DND-41 (cell line): ENCODE measurements at regions not wholly inside any gene's neighbourhood (a gene's known extent, or its start where the extent isn't known, plus 50 kb on each side); places are given as distances from the start of the nearest gene placed in this dataset.

Source experiments
- ATAC-seq: fragments of 200-7000 bp; cut with Tn5 transposase; 3 replicates; pipeline ENCODE4 v1.9.1; 2021; ENCODE audit warnings: low read depth; ENCODE audit not compliant: insufficient read depth
- DNase-seq: peaks from one replicate; pipeline ENCODE4 v3.0.0-alpha.2; 2020
- H2AFZ ChIP-seq: 2 replicates; pipeline ENCODE4 v1.6.0; 2012; ENCODE audit warnings: low read depth, low read length
- H3K27ac ChIP-seq: 2 replicates; pipeline ENCODE4 v1.5.1; 2012; ENCODE audit warnings: low read length, inconsistent platforms
- H3K27me3 ChIP-seq: fragments of 200-600 bp; sonication (generic); 2 replicates; pipeline ENCODE4 v1.6.0; 2012; ENCODE audit warnings: low read length, mild to moderate bottlenecking, inconsistent platforms; ENCODE audit not compliant: insufficient read depth, poor library complexity
- H3K36me3 ChIP-seq: 2 replicates; pipeline ENCODE4 v1.5.1; 2012; ENCODE audit warnings: low read length, inconsistent platforms; ENCODE audit not compliant: insufficient read depth
- H3K4me1 ChIP-seq: 2 replicates; pipeline ENCODE4 v1.5.1; 2012; ENCODE audit warnings: mild to moderate bottlenecking, low read length; ENCODE audit not compliant: insufficient read depth
- H3K4me2 ChIP-seq: 2 replicates; pipeline ENCODE4 v1.6.0; 2012; ENCODE audit warnings: mild to moderate bottlenecking, moderate library complexity, low read length, inconsistent platforms; ENCODE audit not compliant: insufficient read depth
- H3K4me3 ChIP-seq, 2 experiments: fragments of 200-600 bp in 1 of 2; shearing (Covaris generic) in 1 of 2; 2 replicates each; pipeline ENCODE4 v1.5.1; 2012 to 2016; ENCODE audit warnings: inconsistent platforms in 2 of 2, low read length in 2 of 2, mild to moderate bottlenecking in 2 of 2, low read depth in 1 of 2, moderate library complexity in 1 of 2
- H3K79me2 ChIP-seq: 2 replicates; pipeline ENCODE4 v1.6.0; 2012; ENCODE audit warnings: low read length, inconsistent platforms; ENCODE audit not compliant: insufficient read depth
- H3K9ac ChIP-seq: 2 replicates; pipeline ENCODE4 v1.6.0; 2012; ENCODE audit warnings: low read depth, mild to moderate bottlenecking, inconsistent platforms, low read length, moderate library complexity
- H3K9me3 ChIP-seq: 2 replicates; pipeline ENCODE4 v1.5.1; 2012; ENCODE audit warnings: low read length, moderate library complexity, mild to moderate bottlenecking, inconsistent platforms; ENCODE audit not compliant: insufficient read depth, severe bottlenecking
- H4K20me1 ChIP-seq: 2 replicates; pipeline ENCODE4 v1.6.0; 2012; ENCODE audit warnings: low read length; ENCODE audit not compliant: insufficient read depth
- EZH2 ChIP-seq: IDR thresholded peaks from 3 replicates; pipeline ENCODE4 v1.6.1; 2012; ENCODE audit warnings: borderline replicate concordance, low read depth, mild to moderate bottlenecking, moderate library complexity, low read length, inconsistent platforms; ENCODE audit not compliant: severe bottlenecking
- TF ChIP-seq, protein P1 (sequence below): IDR thresholded peaks from 2 replicates; pipeline ENCODE4 v1.5.1; 2012; ENCODE audit warnings: borderline replicate concordance, low read length, moderate library complexity, mild to moderate bottlenecking; ENCODE audit not compliant: poor library complexity, severe bottlenecking; ENCODE audit errors: extremely low read depth

- Histone ChIP-seq H3K36me3 (no peaks in the 10 kb centered on the region), H3K79me2 (no peaks in the 10 kb centered on the region), H3K9me3 (no peaks in the 10 kb centered on the region), H4K20me1 (no peaks in the 10 kb centered on the region), H3K27me3 (no peaks in the 10 kb centered on the region), H3K9ac (no peak overlapping the region), H3K4me1 (no peaks in the 10 kb centered on the region), H2AFZ (no peak overlapping the region), H3K4me2 (no peak overlapping the region), H3K4me3 (no peak overlapping the region), H3K27ac (no peak overlapping the region)
- DNase-seq (no peak), ATAC-seq (no peak)
- TF ChIP-seq, protein P1, sequence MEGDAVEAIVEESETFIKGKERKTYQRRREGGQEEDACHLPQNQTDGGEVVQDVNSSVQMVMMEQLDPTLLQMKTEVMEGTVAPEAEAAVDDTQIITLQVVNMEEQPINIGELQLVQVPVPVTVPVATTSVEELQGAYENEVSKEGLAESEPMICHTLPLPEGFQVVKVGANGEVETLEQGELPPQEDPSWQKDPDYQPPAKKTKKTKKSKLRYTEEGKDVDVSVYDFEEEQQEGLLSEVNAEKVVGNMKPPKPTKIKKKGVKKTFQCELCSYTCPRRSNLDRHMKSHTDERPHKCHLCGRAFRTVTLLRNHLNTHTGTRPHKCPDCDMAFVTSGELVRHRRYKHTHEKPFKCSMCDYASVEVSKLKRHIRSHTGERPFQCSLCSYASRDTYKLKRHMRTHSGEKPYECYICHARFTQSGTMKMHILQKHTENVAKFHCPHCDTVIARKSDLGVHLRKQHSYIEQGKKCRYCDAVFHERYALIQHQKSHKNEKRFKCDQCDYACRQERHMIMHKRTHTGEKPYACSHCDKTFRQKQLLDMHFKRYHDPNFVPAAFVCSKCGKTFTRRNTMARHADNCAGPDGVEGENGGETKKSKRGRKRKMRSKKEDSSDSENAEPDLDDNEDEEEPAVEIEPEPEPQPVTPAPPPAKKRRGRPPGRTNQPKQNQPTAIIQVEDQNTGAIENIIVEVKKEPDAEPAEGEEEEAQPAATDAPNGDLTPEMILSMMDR: no peak
- TF ChIP-seq EZH2: no peak
Observed at GRCh38 chr13:87057807-87058520, 613.2 kb upstream of the SLITRK5 start.

DNA sequence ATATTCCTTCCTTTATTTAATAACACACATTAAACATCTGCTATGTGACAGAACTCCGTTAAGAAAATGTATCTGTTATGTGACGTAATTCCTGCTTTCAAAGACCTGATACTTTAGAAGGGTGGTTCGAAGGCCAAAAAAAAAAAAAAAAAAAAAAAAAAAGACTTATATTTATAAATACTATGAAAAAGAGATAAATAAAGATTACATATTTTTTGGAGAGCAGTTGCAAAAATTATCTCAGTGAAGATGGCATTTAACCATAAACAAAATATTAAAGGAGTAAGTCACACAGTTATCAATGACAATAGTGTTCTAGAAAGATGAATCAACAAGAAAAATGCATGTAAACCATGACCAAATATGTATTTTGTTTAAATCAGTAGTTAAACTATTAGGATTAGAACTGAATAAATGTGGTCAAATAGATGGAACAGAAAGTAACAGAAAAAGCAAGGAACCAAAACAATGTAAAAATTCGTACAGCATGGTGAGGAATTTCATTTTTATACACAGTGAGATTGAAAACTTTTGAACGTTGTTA lies 612.3 kb upstream of the SLITRK5 start:
- Histone ChIP-seq H3K36me3 (no peaks in the 10 kb centered on the region), H3K4me3 (no peak overlapping the region), H3K4me2 (no peak overlapping the region), H3K27me3 (no peaks in the 10 kb centered on the region), H3K27ac (no peak overlapping the region), H4K20me1 (no peaks in the 10 kb centered on the region), H3K79me2 (no peaks in the 10 kb centered on the region), H3K9me3 (no peaks in the 10 kb centered on the region), H2AFZ (no peak overlapping the region), H3K9ac (no peak overlapping the region), H3K4me1 (no peaks in the 10 kb centered on the region)
- DNase-seq (no peak), ATAC-seq (no peak)
- TF ChIP-seq EZH2: no peak
- TF ChIP-seq, protein P1: no peak

DNA sequence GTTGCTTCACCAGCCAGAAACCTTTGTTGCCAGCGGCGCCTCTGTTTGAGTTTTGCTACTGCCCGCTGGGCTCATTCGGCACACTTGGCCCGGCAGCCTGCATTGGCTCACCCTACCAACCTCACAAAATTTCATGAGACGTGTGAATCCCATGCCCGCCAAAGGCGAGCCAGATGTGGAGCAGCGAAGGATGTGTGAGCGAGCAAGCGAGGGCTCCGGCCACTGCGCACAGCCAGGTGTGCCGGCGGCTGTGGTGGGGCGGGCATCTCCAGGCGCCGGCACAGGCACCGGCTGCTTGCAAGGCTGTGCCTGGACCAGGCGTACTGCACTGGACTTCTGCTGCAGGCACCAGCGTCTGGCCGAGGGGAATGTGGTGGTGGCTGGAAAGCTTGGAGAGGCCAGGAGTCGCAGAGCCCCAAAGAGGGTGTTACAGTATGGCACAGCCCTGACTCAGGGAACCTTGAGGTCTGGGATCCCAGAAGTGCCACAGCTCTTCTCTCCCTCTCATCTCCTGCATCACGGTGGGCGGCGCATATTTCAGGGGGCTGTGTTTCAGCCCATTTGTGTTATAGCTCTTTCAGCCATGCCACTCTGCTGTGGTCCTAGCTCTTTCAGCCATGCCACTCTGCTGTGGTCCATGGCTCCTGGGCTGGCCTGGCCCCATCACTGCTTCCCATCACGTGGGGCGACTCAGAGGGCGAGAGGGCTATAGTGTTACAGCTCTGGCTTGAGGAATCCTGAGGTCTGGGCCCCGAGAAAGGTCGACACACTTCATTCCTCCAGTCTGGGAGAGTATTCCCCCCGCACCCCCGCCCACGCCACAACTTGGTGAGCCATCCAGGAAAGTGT lies 592.0 kb upstream of the SLITRK5 start:
- H4K20me1 ChIP-seq: no peaks in the 10 kb centered on the region
- no peaks in the 10 kb centered on the region for H3K4me1 ChIP-seq
- no peak for ATAC-seq
- H3K4me2 ChIP-seq: no peak overlapping the region
- DNase-seq: no peak
- no peaks in the 10 kb centered on the region for H3K79me2 ChIP-seq
- no peak overlapping the region for H2AFZ ChIP-seq
- TF ChIP-seq, protein P1: no peak
- TF ChIP-seq EZH2: no peak
- H3K9me3 ChIP-seq: peaks cover 15% of the 10 kb centered on the region
- no peak overlapping the region for H3K4me3 ChIP-seq
- no peaks in the 10 kb centered on the region for H3K27me3 ChIP-seq
- no peak overlapping the region for H3K27ac ChIP-seq
- no peaks in the 10 kb centered on the region for H3K36me3 ChIP-seq
- H3K9ac ChIP-seq: no peak overlapping the region
